ENCODE measurements at regions not wholly inside any gene's neighbourhood (a gene's known extent, or its start where the extent isn't known, plus 50 kb on each side); places are given as distances from the start of the nearest gene placed in this dataset.
"Not testable (repeated sequence)": the region's sequence is repeated elsewhere in the genome, so short reads cannot be mapped to it uniquely, and the experiment has no call there.

DNA sequence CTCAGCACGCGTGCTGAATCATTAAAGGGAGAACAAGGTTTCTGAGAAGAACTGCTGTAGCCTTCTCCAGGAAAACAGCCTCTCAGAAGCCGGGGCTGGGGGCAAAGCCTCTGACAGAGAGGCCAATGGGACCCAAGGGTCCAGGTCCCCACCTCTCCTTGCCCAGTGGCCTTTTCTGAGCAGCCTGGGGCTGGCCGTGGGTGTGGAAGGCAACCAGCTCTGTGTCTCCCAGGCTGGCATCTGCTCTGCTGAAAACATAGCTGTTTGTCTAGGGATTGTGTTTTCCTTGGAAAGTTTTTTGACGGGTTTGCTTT lies 261.2 kb downstream of the NPHP4 start:
- ATAC-seq (no peak), DNase-seq (peak in 1 of 10 donors; percentile 4)
- H3K27ac Mint-ChIP-seq: no peak overlapping the region
- H3K9me3 Mint-ChIP-seq: peaks cover 0 to 3% (median 0%) of the 10 kb centered on the region in 9 donors
- peaks cover 0 to 2% (median 0%) of the 10 kb centered on the region in 3 donors for H3K36me3 Mint-ChIP-seq
- POLR2A ChIA-PET: no interaction called here
- H3K27me3 Mint-ChIP-seq: peaks cover 4 to 22% (median 17%) of the 10 kb centered on the region in 5 donors
- no peak overlapping the region for H3K4me3 Mint-ChIP-seq
- peaks cover 0 to 1% (median 0%) of the 10 kb centered on the region in 4 donors for H3K4me1 Mint-ChIP-seq

DNA sequence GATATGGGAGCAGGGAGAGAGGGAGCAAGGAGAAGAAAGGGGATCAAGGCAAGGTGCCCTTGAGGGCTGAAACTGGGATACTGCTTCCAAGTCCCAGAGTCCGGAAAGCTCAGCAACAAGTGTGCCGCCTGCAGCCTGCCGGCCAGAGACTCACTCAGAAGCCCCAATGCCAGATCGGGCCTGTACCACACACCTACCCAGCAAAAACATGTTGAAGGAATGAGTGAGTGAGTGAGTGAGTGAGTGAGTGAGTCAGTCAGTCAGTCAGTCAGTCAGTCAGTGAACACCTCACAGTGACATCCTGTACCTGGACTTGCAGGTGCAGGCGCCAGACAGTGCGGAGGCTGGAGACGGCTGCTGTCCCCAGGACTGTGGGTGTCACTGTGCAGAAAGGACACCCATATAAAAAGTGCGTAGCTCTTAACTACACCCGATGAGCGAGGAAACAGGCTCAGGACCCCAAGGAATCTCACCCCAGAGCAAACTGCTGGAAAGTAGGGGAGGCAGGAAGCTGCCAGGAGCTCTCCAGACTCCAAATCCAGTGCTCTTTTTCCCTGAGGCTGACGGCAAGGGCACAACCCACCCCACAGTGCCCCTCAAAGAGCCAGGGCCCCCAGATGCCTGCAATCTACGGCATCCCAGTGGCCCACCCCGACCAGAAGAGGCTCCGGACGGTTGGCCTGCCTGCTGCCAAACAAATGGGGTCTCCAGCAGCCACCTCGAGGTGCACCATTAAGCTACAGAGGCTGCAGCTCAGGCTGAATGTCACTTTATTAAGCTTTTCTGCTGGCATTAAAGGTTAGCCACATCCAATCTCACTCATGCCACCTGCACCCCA lies 261.7 kb downstream of the NPHP4 start:
- POLR2A ChIA-PET: no interaction called here
- Mint-ChIP-seq H3K4me1 (peaks cover 0 to 1% (median 0%) of the 10 kb centered on the region in 4 donors), H3K27ac (peak overlapping the region in 1 of 10 donors; percentile 18), H3K36me3 (no peaks in the 10 kb centered on the region), H3K27me3 (peaks cover 4 to 18% (median 17%) of the 10 kb centered on the region in 5 donors), H3K9me3 (peaks cover 0 to 2% (median 0%) of the 10 kb centered on the region in 9 donors), H3K4me3 (no peak overlapping the region)
- DNase-seq (peak in 1 of 10 donors; percentile 54), ATAC-seq (no peak)

DNA sequence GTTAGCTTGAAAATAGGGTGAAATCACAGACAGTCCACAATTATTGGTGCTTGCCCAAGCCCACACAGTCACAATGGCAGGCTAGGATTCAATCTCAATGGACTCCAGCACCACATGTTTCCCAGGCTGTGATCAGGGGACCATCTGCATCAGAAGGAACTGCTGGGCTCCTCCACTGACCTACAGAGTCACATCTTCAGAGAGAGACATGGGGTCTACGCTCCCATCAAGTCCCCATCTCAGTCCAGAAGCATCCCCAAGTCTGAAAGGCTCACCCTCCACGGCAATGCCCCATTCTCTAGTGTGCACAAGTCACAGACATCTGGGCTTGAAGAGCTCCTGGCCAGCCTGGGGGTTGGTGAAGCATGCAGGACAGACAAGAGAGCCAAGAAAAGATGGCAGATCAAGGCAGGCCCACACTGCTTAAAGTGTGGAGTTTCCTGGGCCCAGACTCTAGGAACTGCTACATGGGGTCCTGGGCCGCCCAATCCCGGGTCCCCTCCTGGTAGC lies 262.5 kb downstream of the NPHP4 start:
- no peak overlapping the region for H3K4me3 Mint-ChIP-seq
- peaks cover 0 to 1% (median 0%) of the 10 kb centered on the region in 4 donors for H3K4me1 Mint-ChIP-seq
- H3K27ac Mint-ChIP-seq: no peak overlapping the region
- ATAC-seq (no peak), DNase-seq (peak in 1 of 10 donors; percentile 32)
- peaks cover 1 to 25% (median 17%) of the 10 kb centered on the region in 5 donors for H3K27me3 Mint-ChIP-seq
- H3K36me3 Mint-ChIP-seq: no peaks in the 10 kb centered on the region
- H3K9me3 Mint-ChIP-seq: peaks cover 0 to 2% (median 0%) of the 10 kb centered on the region in 9 donors
- POLR2A ChIA-PET: no interaction called here

DNA sequence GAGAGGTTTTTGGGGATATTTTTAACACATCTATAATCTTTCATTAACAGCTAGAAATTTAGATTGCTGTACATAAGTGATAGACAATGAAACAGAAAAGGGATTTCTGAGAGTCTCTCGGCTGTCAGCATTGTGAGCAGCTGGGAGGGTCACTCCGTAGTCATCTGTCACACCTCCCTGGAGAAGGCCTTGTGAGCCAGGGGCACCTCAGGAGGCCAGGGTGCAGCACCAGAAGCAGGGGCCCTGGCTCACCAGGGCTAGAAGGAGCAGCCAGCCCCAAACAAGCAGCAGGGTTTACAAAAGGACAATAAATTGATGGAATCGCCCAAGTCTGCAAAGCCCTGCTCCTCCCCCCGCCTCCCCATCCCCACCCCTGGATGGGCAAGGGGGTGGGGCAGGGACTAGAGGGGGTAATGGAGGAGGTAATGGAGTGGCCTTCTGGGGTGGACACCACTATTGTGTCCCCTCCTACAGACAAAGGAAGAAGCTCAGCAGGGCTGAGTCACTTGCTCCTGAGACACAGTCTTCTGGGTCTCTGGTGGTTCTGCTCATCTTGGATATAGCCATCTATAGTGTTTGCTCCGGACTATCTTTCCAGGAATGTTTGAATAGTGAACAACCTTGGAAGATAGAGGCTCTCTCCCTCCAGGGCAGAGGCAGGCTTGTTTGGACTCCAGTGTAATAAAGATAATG lies 263.4 kb downstream of the NPHP4 start:
- DNase-seq (peak in 1 of 10 donors; percentile 22), ATAC-seq (no peak)
- POLR2A ChIA-PET: no interaction called here
- Mint-ChIP-seq H3K4me1 (peaks cover 0 to 1% (median 0%) of the 10 kb centered on the region in 4 donors), H3K36me3 (no peaks in the 10 kb centered on the region), H3K27me3 (peaks cover 1 to 23% (median 15%) of the 10 kb centered on the region in 5 donors), H3K27ac (no peak overlapping the region), H3K4me3 (no peak overlapping the region), H3K9me3 (peaks cover 0 to 3% (median 0%) of the 10 kb centered on the region in 9 donors)

DNA sequence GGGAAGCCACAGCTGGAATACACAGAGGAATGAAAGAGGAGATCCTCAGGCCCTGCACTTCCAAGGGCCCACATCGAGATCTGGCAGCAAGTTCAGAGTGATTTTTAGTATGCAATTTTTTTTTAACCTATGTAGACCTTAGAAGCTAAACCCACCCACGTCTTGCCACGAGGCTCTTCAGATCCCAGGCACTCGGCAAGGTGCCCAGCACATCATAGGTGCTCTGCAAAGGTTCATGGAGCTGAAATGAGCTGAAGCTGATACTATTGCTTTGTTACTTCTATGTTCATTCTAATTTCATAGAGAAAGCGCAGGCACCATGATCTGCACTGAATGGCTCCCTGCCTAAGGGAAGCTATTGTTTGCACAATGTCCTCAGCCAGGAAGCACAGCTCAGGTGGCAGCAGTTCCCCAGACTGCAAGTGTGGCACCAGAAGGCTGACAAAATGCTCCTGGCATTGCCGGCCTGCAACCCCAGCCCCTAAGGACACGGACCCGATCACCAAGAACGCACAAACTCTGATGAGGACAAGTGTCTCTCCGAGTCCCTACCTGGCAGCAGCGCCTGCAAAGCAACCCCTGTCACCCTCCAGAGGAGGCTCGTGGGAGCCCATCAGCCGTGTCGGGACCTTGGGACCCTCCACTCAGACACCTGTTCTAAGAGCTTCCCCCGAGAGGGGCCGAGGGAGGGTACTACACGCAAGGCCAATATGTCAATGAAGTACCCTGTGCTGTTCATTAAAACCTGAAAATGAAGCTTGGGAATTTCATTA lies 264.2 kb downstream of the NPHP4 start:
- peaks cover 1 to 19% (median 11%) of the 10 kb centered on the region in 5 donors for H3K27me3 Mint-ChIP-seq
- DNase-seq: peak in 2 of 10 donors; percentile 20 to 46

DNA sequence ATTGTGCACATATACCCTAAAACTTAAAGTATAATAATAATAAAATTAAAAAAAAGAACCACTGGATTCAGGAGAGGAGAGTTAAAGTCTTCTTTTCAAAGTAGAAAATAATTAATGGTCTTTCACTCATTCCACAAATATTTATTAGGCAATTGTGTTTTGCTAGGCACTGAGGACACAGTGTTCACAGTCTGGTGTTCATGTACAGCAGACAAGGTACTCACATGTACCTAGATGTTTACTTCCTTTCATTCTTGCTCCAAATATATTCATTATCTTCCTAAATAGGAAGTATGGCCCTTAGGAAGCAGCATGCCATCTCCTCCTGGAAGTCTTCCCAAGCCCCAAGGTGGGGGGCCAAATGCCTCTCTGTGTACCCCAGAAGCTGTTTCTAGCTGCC lies 265.0 kb downstream of the NPHP4 start:
- H3K27me3 Mint-ChIP-seq: peaks cover 1 to 19% (median 11%) of the 10 kb centered on the region in 5 donors
- peaks cover 0 to 3% (median 0%) of the 10 kb centered on the region in 9 donors for H3K9me3 Mint-ChIP-seq
- H3K4me3 Mint-ChIP-seq: no peak overlapping the region
- POLR2A ChIA-PET: no interaction called here
- ATAC-seq (no peak), DNase-seq (no peak)
- H3K27ac Mint-ChIP-seq: no peak overlapping the region
- no peaks in the 10 kb centered on the region for H3K36me3 Mint-ChIP-seq
- peaks cover 0 to 1% (median 0%) of the 10 kb centered on the region in 4 donors for H3K4me1 Mint-ChIP-seq

More for the DNA sequence above, 264.2 kb downstream of the NPHP4 start:
- ATAC-seq: no peak
- POLR2A ChIA-PET: no interaction called here
- Mint-ChIP-seq H3K4me3 (no peak overlapping the region), H3K27ac (no peak overlapping the region), H3K36me3 (no peaks in the 10 kb centered on the region), H3K4me1 (peaks cover 0 to 1% (median 0%) of the 10 kb centered on the region in 4 donors), H3K9me3 (peaks cover 0 to 3% (median 0%) of the 10 kb centered on the region in 9 donors)

DNA sequence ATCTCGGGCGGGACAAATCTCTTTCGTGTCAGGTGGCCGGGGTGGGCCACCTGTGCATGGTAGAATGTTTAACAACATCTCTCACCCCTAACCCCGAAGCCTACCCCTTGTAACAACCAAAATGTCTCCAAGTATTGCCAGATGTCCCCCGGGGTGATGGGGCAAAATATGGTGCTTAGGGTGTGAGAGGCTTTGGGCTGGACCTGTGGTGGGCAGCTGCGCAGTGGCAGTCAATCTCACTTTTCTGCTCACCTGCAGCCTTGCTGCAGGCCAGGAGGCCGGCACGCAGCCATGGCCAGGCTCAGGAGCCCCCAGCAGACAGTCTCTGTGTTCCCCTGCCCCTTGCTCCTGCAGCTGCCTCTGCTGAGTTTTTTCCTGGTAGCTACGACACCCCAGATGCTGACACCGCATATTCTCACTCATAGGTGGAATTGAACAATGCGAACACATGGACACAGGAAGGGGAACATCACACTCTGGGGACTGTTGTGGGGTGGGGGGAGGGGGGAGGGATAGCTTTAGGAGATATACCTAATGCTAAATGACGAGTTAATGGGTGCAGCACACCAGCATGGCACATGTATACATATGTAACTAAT lies 265.5 kb downstream of the NPHP4 start:
- ATAC-seq, H3K4me3 Mint-ChIP-seq, POLR2A ChIA-PET, H3K27ac Mint-ChIP-seq, H3K4me1 Mint-ChIP-seq, H3K9me3 Mint-ChIP-seq, H3K36me3 Mint-ChIP-seq: not testable (repeated sequence)
- H3K27me3 Mint-ChIP-seq: peaks cover 1 to 19% (median 11%) of the 10 kb centered on the region in 5 donors
- DNase-seq: peak in 1 of 10 donors; percentile 22

DNA sequence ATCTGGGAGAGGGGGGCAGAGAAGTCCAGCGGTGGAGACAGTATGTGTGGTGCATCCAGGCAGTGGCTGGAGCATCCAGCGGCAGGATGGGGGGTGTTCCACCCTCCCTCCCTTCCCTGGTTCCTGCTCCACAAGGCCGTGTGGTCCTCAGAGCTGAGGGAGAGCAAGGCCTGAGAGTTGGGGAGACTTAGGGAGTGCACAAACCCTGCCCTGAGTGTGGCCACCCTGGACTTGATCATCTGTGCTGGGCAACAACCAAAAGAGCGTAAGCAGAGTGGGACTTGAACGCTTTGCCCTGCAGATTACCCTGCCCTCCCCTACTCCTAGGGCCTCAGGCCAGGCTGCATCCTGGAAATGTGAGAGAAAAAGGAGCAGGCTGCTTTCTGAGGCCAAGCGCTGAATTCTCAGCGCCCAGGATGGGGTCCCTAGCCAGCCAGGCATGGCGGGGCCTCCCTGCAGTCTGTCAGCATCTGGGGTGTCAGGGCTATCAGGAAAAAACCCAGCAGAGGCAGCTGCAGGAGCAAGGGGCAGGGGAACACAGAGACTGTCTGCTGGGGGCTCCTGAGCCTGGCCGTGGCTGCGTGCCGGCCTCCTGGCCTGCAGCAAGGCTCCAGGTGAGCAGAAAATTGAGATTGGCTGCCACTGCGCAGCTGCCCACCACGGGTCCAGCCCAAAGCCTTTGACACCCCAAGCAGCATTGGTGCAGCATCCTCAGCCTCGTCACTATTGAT lies 266.2 kb downstream of the NPHP4 start:
- POLR2A ChIA-PET: no interaction called here
- H3K27ac Mint-ChIP-seq: no peak overlapping the region
- ATAC-seq: no peak
- peaks cover 0 to 19% (median 11%) of the 10 kb centered on the region in 5 donors for H3K27me3 Mint-ChIP-seq
- H3K36me3 Mint-ChIP-seq: no peaks in the 10 kb centered on the region
- peaks cover 0 to 1% (median 0%) of the 10 kb centered on the region in 4 donors for H3K4me1 Mint-ChIP-seq
- DNase-seq: peak in 1 of 10 donors; percentile 48
- H3K4me3 Mint-ChIP-seq: no peak overlapping the region
- H3K9me3 Mint-ChIP-seq: peaks cover 0 to 3% (median 0%) of the 10 kb centered on the region in 9 donors

DNA sequence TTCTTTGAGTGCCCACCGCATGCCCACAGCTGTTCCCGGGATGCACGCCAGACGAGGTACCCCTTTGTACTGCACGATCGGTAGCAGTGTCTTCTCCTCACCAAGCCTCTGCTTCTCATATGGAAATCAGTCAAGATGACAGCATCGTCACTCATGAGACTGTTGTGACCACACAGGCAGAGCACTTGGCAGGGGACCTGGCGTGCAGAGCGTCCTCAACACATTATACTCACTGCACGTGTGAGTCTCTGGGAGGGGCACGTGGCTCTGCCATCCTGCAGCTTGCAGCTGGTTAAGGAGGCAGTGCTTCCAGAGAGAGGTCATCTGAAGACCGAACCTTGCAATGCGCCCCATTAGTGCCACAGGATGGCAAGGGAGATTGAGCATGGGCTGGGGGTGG lies 266.8 kb downstream of the NPHP4 start:
- Mint-ChIP-seq H3K4me1 (peaks cover 0 to 1% (median 0%) of the 10 kb centered on the region in 4 donors), H3K4me3 (no peak overlapping the region), H3K9me3 (peaks cover 0 to 3% (median 0%) of the 10 kb centered on the region in 9 donors), H3K27me3 (peaks cover 0 to 17% (median 11%) of the 10 kb centered on the region in 5 donors), H3K36me3 (no peaks in the 10 kb centered on the region), H3K27ac (no peak overlapping the region)
- POLR2A ChIA-PET: no interaction called here
- DNase-seq (peak in 1 of 10 donors; percentile 38), ATAC-seq (no peak)

DNA sequence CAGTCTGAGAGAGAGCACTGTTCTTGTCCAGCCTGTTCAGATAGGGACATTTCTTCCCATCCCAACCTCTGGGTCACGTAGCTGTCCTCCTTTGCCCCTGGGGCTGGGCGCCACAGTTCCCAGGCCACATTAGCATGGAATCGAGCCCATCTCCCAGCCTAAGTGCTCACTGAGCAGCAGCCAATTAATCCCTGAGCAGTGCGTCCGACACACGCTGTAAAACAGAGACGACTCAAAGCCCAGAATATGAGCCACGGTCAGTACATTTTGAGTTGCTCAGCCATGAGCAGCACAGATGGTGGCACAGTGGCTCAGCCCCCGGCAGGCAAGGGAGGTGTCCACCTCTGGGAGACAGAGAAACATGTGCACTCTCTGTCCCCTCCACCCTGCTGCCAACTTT lies 267.4 kb downstream of the NPHP4 start:
- Mint-ChIP-seq H3K27ac (no peak overlapping the region), H3K36me3 (no peaks in the 10 kb centered on the region), H3K4me1 (peaks cover 0 to 1% (median 0%) of the 10 kb centered on the region in 4 donors), H3K9me3 (peaks cover 0 to 3% (median 0%) of the 10 kb centered on the region in 9 donors), H3K27me3 (peaks cover 0 to 13% (median 6%) of the 10 kb centered on the region in 5 donors), H3K4me3 (no peak overlapping the region)
- POLR2A ChIA-PET: no interaction called here
- DNase-seq: no peak
- ATAC-seq: no peak

DNA sequence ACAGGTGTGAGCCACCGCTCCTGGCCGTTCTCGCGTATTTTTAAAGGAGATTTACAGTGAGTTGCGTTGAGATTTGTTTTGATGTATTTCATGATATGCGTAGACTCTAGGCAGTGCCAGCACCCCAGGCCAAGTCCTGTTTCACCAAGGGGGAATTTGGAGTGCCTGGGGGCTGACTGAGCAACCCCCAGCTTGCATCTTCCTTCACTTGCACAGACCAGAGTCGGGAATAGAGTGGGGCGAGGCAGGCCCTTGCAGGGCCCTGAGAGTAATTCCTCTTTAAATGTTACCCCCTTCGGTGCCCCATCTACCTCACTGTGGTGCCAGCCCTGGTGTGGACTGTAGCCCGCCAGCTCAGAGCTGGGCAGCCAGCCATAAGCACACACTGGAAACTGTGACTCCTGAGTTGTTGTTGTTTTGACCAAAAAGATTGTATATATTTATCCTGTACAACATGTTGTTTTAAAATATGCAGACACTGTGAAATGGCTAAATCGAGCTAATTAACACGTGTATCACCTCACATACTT lies 269.5 kb downstream of the NPHP4 start:
- Mint-ChIP-seq H3K4me1 (peaks cover 0 to 1% (median 0%) of the 10 kb centered on the region in 4 donors), H3K36me3 (no peaks in the 10 kb centered on the region), H3K27ac (no peak overlapping the region), H3K4me3 (no peak overlapping the region), H3K9me3 (peaks cover 0 to 3% (median 0%) of the 10 kb centered on the region in 9 donors), H3K27me3 (peaks cover 0 to 21% (median 4%) of the 10 kb centered on the region in 5 donors)
- POLR2A ChIA-PET: no interaction called here
- ATAC-seq: no peak
- DNase-seq: no peak

All from naive thymus-derived CD8-positive, alpha-beta T cell (primary cell).